ENCODE measurements at regions not wholly inside any gene's neighbourhood (a gene's known extent, or its start where the extent isn't known, plus 50 kb on each side); places are given as distances from the start of the nearest gene placed in this dataset.

- no CpG with 5 or more reads among the region's 4 CpGs for WGBS, 2 experiments (ENCODE audit: extremely low coverage in 2 of 2, insufficient read length in 1 of 2)
- no peak overlapping the region for H2BK20ac ChIP-seq (ENCODE audit: low read depth, low read length)
- no TSS peak for BruUV-seq (replicated peaks)
- no peaks in the 10 kb centered on the region for H3K27me3 ChIP-seq (ENCODE audit: control insufficient read depth, insufficient read depth, low read length)
- H3K9me3 ChIP-seq (ENCODE audit: control insufficient read depth, insufficient read depth, low read length): no peaks in the 10 kb centered on the region
- H3K4ac ChIP-seq (ENCODE audit: low read depth, low read length): no peak overlapping the region
- no peak overlapping the region for H2BK5ac ChIP-seq (ENCODE audit: low read depth, low read length, poor library complexity, severe bottlenecking)
- H3K9ac ChIP-seq (ENCODE audit: low read depth, low read length): no peak overlapping the region
- DNase-seq (no peak), ATAC-seq (ENCODE audit: low read depth) (no peak)
- TF ChIP-seq FOS (IDR thresholded peaks at IDR 0.05; ENCODE audit: low read depth, low read length) (no peak), CHD1 (IDR thresholded peaks at IDR 0.05; ENCODE audit: low read depth, low read length) (no peak), MXI1 (IDR thresholded peaks at IDR 0.05; ENCODE audit: borderline replicate concordance, low read depth, low read length) (no peak), RAD21 (IDR thresholded peaks at IDR 0.05; ENCODE audit: low read length) (no peak), SMC3 (IDR thresholded peaks at IDR 0.05; ENCODE audit: low read depth, low read length) (no peak), NFE2L2 (IDR thresholded peaks at IDR 0.05; ENCODE audit: low read depth, low read length) (no peak), CEBPB (IDR thresholded peaks at IDR 0.05; ENCODE audit: low read depth, low read length) (no peak)
- TF ChIP-seq, protein P1, sequence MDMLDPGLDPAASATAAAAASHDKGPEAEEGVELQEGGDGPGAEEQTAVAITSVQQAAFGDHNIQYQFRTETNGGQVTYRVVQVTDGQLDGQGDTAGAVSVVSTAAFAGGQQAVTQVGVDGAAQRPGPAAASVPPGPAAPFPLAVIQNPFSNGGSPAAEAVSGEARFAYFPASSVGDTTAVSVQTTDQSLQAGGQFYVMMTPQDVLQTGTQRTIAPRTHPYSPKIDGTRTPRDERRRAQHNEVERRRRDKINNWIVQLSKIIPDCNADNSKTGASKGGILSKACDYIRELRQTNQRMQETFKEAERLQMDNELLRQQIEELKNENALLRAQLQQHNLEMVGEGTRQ (IDR thresholded peaks at IDR 0.05; ENCODE audit: low read depth, low read length): no peak
- H2BK120ac ChIP-seq (ENCODE audit: low read depth, low read length): no peak overlapping the region
- no peaks in the 10 kb centered on the region for H3K36me3 ChIP-seq (ENCODE audit: control insufficient read depth, insufficient read depth, low read length)
- H2AK5ac ChIP-seq (ENCODE audit: low read depth, low read length): no peak overlapping the region
- no peak overlapping the region for H2AK9ac ChIP-seq (replicated peaks; ENCODE audit: low read depth, low read length, poor library complexity)
- H2AFZ ChIP-seq (replicated peaks; ENCODE audit: low read length, poor library complexity): no peak overlapping the region
- H4K8ac ChIP-seq (ENCODE audit: low read depth in 2 of 2, low read length in 2 of 2): no peak overlapping the region
- H3K9me1 ChIP-seq (ENCODE audit: insufficient read depth, low read length): no peaks in the 10 kb centered on the region
- no peak overlapping the region for H3K18ac ChIP-seq (ENCODE audit: low read depth, low read length)
- H3K4me1 ChIP-seq (ENCODE audit: control insufficient read depth, insufficient read depth, low read length): no peaks in the 10 kb centered on the region
- ChIA-PET CTCF (no interaction called here), POLR2A (ENCODE audit: unreplicated experiment) (no interaction called here)
- H3K4me2 ChIP-seq (ENCODE audit: low read depth, low read length): no peak overlapping the region
- no peaks in the 10 kb centered on the region for H3K79me1 ChIP-seq (ENCODE audit: low read depth in 1 of 2, low read length in 2 of 2)
- H4K20me1 ChIP-seq (ENCODE audit: insufficient read depth, low read length): no peaks in the 10 kb centered on the region
- no peak overlapping the region for H2BK15ac ChIP-seq (ENCODE audit: low read depth, low read length)
- intact Hi-C loops (cut with micrococcal nuclease) (no loop called here), dilution Hi-C loops (cut with HindIII; ENCODE audit: low sequenced_read_pairs, unreplicated experiment) (no loop called here), in situ Hi-C loops (cut with MboI; ENCODE audit: low sequenced_read_pairs) (no loop called here)
- H3K14ac ChIP-seq (replicated peaks; ENCODE audit: low read depth, low read length): no peak overlapping the region
- H3K23ac ChIP-seq (ENCODE audit: low read depth, low read length): no peak overlapping the region
- H3K27ac ChIP-seq (ENCODE audit: insufficient read depth, low read length): no peak overlapping the region
- H4K91ac ChIP-seq (ENCODE audit: insufficient read depth, low read depth, low read length): no peak overlapping the region
- no peak overlapping the region for H3K4me3 ChIP-seq (ENCODE audit: insufficient read depth, low read depth, low read length)
- no peak overlapping the region for H4K5ac ChIP-seq (ENCODE audit: low read depth, low read length)
- no peak overlapping the region for H3K56ac ChIP-seq (ENCODE audit: extremely low read depth, insufficient read depth, low read length)
Observed at GRCh38 chr10:109487691-109488090, 435.6 kb downstream of the XPNPEP1 start.

Measured in IMR-90 (cell line).